ENCODE measurements at regions not wholly inside any gene's neighbourhood (a gene's known extent, or its start where the extent isn't known, plus 50 kb on each side); places are given as distances from the start of the nearest gene placed in this dataset.
"Not testable (repeated sequence)": the region's sequence is repeated elsewhere in the genome, so short reads cannot be mapped to it uniquely, and the experiment has no call there.

GRCh38 chr18:4704781-4705180, 249.7 kb upstream of the DLGAP1 start:
- 14 to 16% methylated on average over 3 of the region's 3 CpGs for WGBS, 2 donors
- Histone ChIP-seq H3K4me1 (no peaks in the 10 kb centered on the region), H3K27me3 (no peaks in the 10 kb centered on the region), H3K27ac (no peak overlapping the region), H3K9me3 (no peaks in the 10 kb centered on the region), H3K4me3 (no peak overlapping the region), H3K36me3 (no peaks in the 10 kb centered on the region)
- DNase-seq, result no peak
- intact Hi-C loops (cut with DNase I), result no loop called here
- no peak for FAIRE-seq
- no peak for TF ChIP-seq CTCF (IDR thresholded peaks at IDR 0.05)
- ATAC-seq, result no peak

GRCh38 chr18:4691836-4692235, 236.7 kb upstream of the DLGAP1 start:
- ATAC-seq, result no peak
- H3K27me3 ChIP-seq, result no peaks in the 10 kb centered on the region
- no peak for DNase-seq
- FAIRE-seq, result no peak
- no peaks in the 10 kb centered on the region for H3K9me3 ChIP-seq
- no peak for TF ChIP-seq CTCF (IDR thresholded peaks at IDR 0.05)
- no peaks in the 10 kb centered on the region for H3K4me1 ChIP-seq
- H3K36me3 ChIP-seq, result no peaks in the 10 kb centered on the region
- no peak overlapping the region for H3K4me3 ChIP-seq
- intact Hi-C loops (cut with DNase I), result no loop called here
- 72 to 87% methylated on average over 17 of the region's 17 CpGs for WGBS, 2 donors
- H3K27ac ChIP-seq, result no peak overlapping the region

GRCh38 chr18:4678685-4679084, 223.6 kb upstream of the DLGAP1 start:
- DNase-seq; H3K9me3 ChIP-seq; intact Hi-C loops (cut with DNase I); FAIRE-seq; ATAC-seq; H3K4me3 ChIP-seq; H3K27me3 ChIP-seq; H3K36me3 ChIP-seq; H3K27ac ChIP-seq; H3K4me1 ChIP-seq: not testable (repeated sequence)
- WGBS, 2 donors, result 75 to 76% methylated on average over 5 of the region's 5 CpGs

GRCh38 chr18:4677006-4677405, 221.9 kb upstream of the DLGAP1 start:
- no peak for DNase-seq
- H3K4me3 ChIP-seq, result no peak overlapping the region
- H3K4me1 ChIP-seq, result no peaks in the 10 kb centered on the region
- no peak overlapping the region for H3K27ac ChIP-seq
- WGBS, 2 donors, result 39 to 47% methylated on average over 3 of the region's 3 CpGs
- intact Hi-C loops (cut with DNase I), result no loop called here
- no peak for FAIRE-seq
- H3K9me3 ChIP-seq, result no peaks in the 10 kb centered on the region
- ATAC-seq, result no peak
- H3K36me3 ChIP-seq, result no peaks in the 10 kb centered on the region
- no peak for TF ChIP-seq CTCF (IDR thresholded peaks at IDR 0.05)
- H3K27me3 ChIP-seq, result no peaks in the 10 kb centered on the region

- no peak for TF ChIP-seq CTCF (IDR thresholded peaks at IDR 0.05)
- Histone ChIP-seq H3K27me3 (no peaks in the 10 kb centered on the region), H3K27ac (no peak overlapping the region), H3K4me3 (no peak overlapping the region), H3K9me3 (no peaks in the 10 kb centered on the region), H3K4me1 (no peaks in the 10 kb centered on the region), H3K36me3 (no peaks in the 10 kb centered on the region)
- intact Hi-C loops (cut with DNase I), result no loop called here
- FAIRE-seq, result no peak
- 53 to 63% methylated on average over 6 of the region's 6 CpGs for WGBS, 2 donors
- DNase-seq, result no peak
- no peak for ATAC-seq
Observed at GRCh38 chr18:4672162-4672561, 217.1 kb upstream of the DLGAP1 start.

- no peaks in the 10 kb centered on the region for H3K9me3 ChIP-seq
- ATAC-seq (no peak), DNase-seq (no peak), FAIRE-seq (no peak)
- H3K4me1 ChIP-seq, result no peaks in the 10 kb centered on the region
- no peak overlapping the region for H3K27ac ChIP-seq
- H3K4me3 ChIP-seq, result no peak overlapping the region
- TF ChIP-seq CTCF (IDR thresholded peaks at IDR 0.05), result no peak
- H3K27me3 ChIP-seq, result no peaks in the 10 kb centered on the region
- intact Hi-C loops (cut with DNase I), result no loop called here
- no peaks in the 10 kb centered on the region for H3K36me3 ChIP-seq
Observed at GRCh38 chr18:4658804-4659203, 203.7 kb upstream of the DLGAP1 start.
